ENCODE measurements at regions not wholly inside any gene's neighbourhood (a gene's known extent, or its start where the extent isn't known, plus 50 kb on each side); places are given as distances from the start of the nearest gene placed in this dataset.

GRCh38 chr15:38090223-38090622, 155.8 kb downstream of the TMCO5A start:
- TF ChIP-seq CTCF (IDR thresholded peaks at IDR 0.05) = no peak
- no peak for TF ChIP-seq EP300 (IDR thresholded peaks at IDR 0.05; ENCODE audit: borderline replicate concordance in 1 of 2, low read depth in 1 of 2, low read length in 1 of 2)
- TF ChIP-seq POLR2AphosphoS5 (IDR thresholded peaks at IDR 0.05; ENCODE audit: low read depth, low read length) = no peak
- no peak for TF ChIP-seq YY1 (IDR thresholded peaks at IDR 0.05; ENCODE audit: low read depth)
- no peak for TF ChIP-seq GABPA (IDR thresholded peaks at IDR 0.05; ENCODE audit: low read depth)
- TF ChIP-seq RFX5 (IDR thresholded peaks at IDR 0.05; ENCODE audit: low read length) = no peak
- no peak for TF ChIP-seq EZH2phosphoT487 (IDR thresholded peaks at IDR 0.05; ENCODE audit: borderline replicate concordance, low read depth)
- no peak for TF ChIP-seq MXI1 (IDR thresholded peaks at IDR 0.05; ENCODE audit: low read depth, low read length)
- TF ChIP-seq TAF1 (IDR thresholded peaks at IDR 0.05; ENCODE audit: borderline replicate concordance, low read depth, low read length) = no peak

Measured in SK-N-SH (cell line).